OCI-LY3 (cell line): ENCODE measurements at regions not wholly inside any gene's neighbourhood (a gene's known extent, or its start where the extent isn't known, plus 50 kb on each side); places are given as distances from the start of the nearest gene placed in this dataset.

ENCODE experiments used
- H2AFZ ChIP-seq: fragments of 200-600, 300-600 bp; shearing (Covaris generic); 2 replicates; pipeline ENCODE4 v1.6.0; 2014; ENCODE audit warnings: antibody characterized with exemption, low read depth, low read length
- H3K27ac ChIP-seq: fragments of 200-600, 300-600 bp; sonication (generic); 2 replicates; pipeline ENCODE4 v1.5.1; 2014; ENCODE audit warnings: mild to moderate bottlenecking, low read length, moderate library complexity, mixed read lengths
- H3K27me3 ChIP-seq: fragments of 200-600, 300-600 bp; sonication (generic); 2 replicates; pipeline ENCODE4 v1.6.1; 2014; ENCODE audit warnings: low read depth, low read length, mixed read lengths
- H3K36me3 ChIP-seq: fragments of 200-600, 300-600 bp; sonication (generic); replicated peaks from 2 replicates; pipeline ENCODE3; 2014; ENCODE audit warnings: low read depth, low read length, mixed read lengths
- H3K4me1 ChIP-seq: fragments of 300-600, 200-600 bp; sonication (generic); 2 replicates; pipeline ENCODE4 v1.6.1; 2014; ENCODE audit warnings: low read length, mixed read lengths
- H3K4me2 ChIP-seq: fragments of 200-600, 300-600 bp; sonication (generic); 2 replicates; pipeline ENCODE4 v1.6.1; 2014; ENCODE audit warnings: low read length, mixed read lengths
- H3K4me3 ChIP-seq: fragments of 300-600, 200-600 bp; sonication (generic); 2 replicates; pipeline ENCODE4 v1.5.1; 2014; ENCODE audit warnings: antibody characterized with exemption, mild to moderate bottlenecking, low read length, moderate library complexity
- H3K79me2 ChIP-seq: fragments of 300-600, 200-600 bp; shearing (Covaris generic); 2 replicates; pipeline ENCODE4 v1.6.1; 2014; ENCODE audit warnings: mild to moderate bottlenecking, low read length, mixed read lengths
- H3K9ac ChIP-seq: fragments of 300-600, 200-600 bp; shearing (Covaris generic); 2 replicates; pipeline ENCODE4 v1.6.0; 2014; ENCODE audit warnings: mild to moderate bottlenecking, low read length, moderate library complexity
- H3K9me3 ChIP-seq: fragments of 200-600, 300-600 bp; shearing (Covaris generic); 2 replicates; pipeline ENCODE4 v1.6.1; 2014; ENCODE audit warnings: low read length, mixed read lengths; ENCODE audit not compliant: insufficient read depth
- H4K20me1 ChIP-seq: fragments of 200-600, 300-600 bp; sonication (generic); 2 replicates; pipeline ENCODE4 v1.6.1; 2016; ENCODE audit warnings: low read length, mixed read lengths; ENCODE audit not compliant: insufficient read depth
- CTCF ChIP-seq: fragments of 200-600, 300-600 bp; sonication (generic); IDR thresholded peaks from 2 replicates; pipeline ENCODE4 v1.5.1; 2014; ENCODE audit warnings: antibody characterized with exemption, low read length, low read depth
- EZH2phosphoT487 ChIP-seq: fragments of 200-600 bp; shearing (Covaris generic); IDR thresholded peaks from 2 replicates; pipeline ENCODE4 v1.6.1; 2018; ENCODE audit warnings: antibody characterized with exemption, mixed run types, low read depth

GRCh38 chr12:97408363-97408762 is 54.2 kb upstream of the RMST start:
- H2AFZ ChIP-seq, result no peak overlapping the region
- no peaks in the 10 kb centered on the region for H3K27me3 ChIP-seq
- H3K27ac ChIP-seq, result no peak overlapping the region
- H3K9me3 ChIP-seq, result no peaks in the 10 kb centered on the region
- H3K79me2 ChIP-seq, result no peaks in the 10 kb centered on the region
- no peak overlapping the region for H3K4me2 ChIP-seq
- no peak overlapping the region for H3K4me3 ChIP-seq
- no peaks in the 10 kb centered on the region for H3K36me3 ChIP-seq
- H4K20me1 ChIP-seq, result no peaks in the 10 kb centered on the region
- H3K9ac ChIP-seq, result no peak overlapping the region
- no peaks in the 10 kb centered on the region for H3K4me1 ChIP-seq
- TF ChIP-seq CTCF (no peak), EZH2phosphoT487 (no peak)

GRCh38 chr12:97411341-97411740 is 51.3 kb upstream of the RMST start:
- Histone ChIP-seq H3K9me3 (no peaks in the 10 kb centered on the region), H3K36me3 (no peaks in the 10 kb centered on the region), H2AFZ (no peak overlapping the region), H3K79me2 (no peaks in the 10 kb centered on the region), H4K20me1 (no peaks in the 10 kb centered on the region), H3K4me3 (no peak overlapping the region), H3K4me2 (no peak overlapping the region), H3K9ac (no peak overlapping the region), H3K27ac (no peak overlapping the region), H3K4me1 (no peaks in the 10 kb centered on the region), H3K27me3 (no peaks in the 10 kb centered on the region; the same call in 1 of the 2 replicates)
- TF ChIP-seq EZH2phosphoT487 (no peak), CTCF (no peak)
